ENCODE measurements at regions not wholly inside any gene's neighbourhood (a gene's known extent, or its start where the extent isn't known, plus 50 kb on each side); places are given as distances from the start of the nearest gene placed in this dataset.

DNA sequence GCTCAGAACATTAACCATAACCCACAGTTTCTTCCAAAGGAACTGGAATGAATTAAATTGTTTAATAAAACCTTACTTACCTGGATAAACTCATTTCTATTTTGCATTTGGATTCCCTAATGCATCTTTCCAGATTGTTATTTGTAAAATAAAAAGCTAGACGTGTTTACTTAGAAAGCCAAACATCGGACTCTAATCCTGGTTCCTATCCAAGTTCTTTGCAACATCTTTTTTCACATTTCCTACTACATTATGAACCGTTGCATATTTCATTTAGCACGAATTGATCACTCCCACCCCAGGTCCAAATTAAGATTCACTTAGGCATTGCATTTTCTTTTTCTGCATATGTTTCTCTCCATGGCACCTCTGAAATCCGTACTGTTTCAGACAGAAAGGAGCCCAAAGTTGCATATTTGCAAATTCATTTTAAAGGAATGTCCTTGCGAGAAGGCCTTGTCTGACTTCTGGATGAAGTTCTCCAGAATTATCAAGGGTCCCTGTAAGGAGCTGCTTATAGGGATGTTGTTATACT is 164.4 kb upstream of the GSC start:
- no peak for ATAC-seq
- TF ChIP-seq, protein P1, sequence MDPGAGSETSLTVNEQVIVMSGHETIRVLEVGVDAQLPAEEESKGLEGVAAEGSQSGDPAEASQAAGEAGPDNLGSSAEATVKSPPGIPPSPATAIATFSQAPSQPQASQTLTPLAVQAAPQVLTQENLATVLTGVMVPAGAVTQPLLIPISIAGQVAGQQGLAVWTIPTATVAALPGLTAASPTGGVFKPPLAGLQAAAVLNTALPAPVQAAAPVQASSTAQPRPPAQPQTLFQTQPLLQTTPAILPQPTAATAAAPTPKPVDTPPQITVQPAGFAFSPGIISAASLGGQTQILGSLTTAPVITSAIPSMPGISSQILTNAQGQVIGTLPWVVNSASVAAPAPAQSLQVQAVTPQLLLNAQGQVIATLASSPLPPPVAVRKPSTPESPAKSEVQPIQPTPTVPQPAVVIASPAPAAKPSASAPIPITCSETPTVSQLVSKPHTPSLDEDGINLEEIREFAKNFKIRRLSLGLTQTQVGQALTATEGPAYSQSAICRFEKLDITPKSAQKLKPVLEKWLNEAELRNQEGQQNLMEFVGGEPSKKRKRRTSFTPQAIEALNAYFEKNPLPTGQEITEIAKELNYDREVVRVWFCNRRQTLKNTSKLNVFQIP (CRISPR knock-in tag; IDR thresholded peaks at IDR 0.05; ENCODE audit: borderline replicate concordance, low read depth) = no peak
- TF ChIP-seq BACH2 (CRISPR knock-in tag; IDR thresholded peaks at IDR 0.05; ENCODE audit: borderline replicate concordance) = no peak
- no peak for TF ChIP-seq RARB (CRISPR knock-in tag; IDR thresholded peaks at IDR 0.05)
- TF ChIP-seq, protein P2, sequence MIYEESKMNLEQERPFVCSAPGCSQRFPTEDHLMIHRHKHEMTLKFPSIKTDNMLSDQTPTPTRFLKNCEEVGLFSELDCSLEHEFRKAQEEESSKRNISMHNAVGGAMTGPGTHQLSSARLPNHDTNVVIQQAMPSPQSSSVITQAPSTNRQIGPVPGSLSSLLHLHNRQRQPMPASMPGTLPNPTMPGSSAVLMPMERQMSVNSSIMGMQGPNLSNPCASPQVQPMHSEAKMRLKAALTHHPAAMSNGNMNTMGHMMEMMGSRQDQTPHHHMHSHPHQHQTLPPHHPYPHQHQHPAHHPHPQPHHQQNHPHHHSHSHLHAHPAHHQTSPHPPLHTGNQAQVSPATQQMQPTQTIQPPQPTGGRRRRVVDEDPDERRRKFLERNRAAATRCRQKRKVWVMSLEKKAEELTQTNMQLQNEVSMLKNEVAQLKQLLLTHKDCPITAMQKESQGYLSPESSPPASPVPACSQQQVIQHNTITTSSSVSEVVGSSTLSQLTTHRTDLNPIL (CRISPR knock-in tag; IDR thresholded peaks at IDR 0.05; ENCODE audit: low read depth) = no peak
- no peak for TF ChIP-seq ISL1 (CRISPR knock-in tag; IDR thresholded peaks at IDR 0.05)
- TF ChIP-seq SNAI2 (CRISPR knock-in tag; IDR thresholded peaks at IDR 0.05) = no peak
- TF ChIP-seq, protein P3, sequence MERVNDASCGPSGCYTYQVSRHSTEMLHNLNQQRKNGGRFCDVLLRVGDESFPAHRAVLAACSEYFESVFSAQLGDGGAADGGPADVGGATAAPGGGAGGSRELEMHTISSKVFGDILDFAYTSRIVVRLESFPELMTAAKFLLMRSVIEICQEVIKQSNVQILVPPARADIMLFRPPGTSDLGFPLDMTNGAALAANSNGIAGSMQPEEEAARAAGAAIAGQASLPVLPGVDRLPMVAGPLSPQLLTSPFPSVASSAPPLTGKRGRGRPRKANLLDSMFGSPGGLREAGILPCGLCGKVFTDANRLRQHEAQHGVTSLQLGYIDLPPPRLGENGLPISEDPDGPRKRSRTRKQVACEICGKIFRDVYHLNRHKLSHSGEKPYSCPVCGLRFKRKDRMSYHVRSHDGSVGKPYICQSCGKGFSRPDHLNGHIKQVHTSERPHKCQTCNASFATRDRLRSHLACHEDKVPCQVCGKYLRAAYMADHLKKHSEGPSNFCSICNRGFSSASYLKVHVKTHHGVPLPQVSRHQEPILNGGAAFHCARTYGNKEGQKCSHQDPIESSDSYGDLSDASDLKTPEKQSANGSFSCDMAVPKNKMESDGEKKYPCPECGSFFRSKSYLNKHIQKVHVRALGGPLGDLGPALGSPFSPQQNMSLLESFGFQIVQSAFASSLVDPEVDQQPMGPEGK (CRISPR knock-in tag; IDR thresholded peaks at IDR 0.05; ENCODE audit: borderline replicate concordance) = no peak
- TF ChIP-seq CSDC2 (CRISPR knock-in tag; IDR thresholded peaks at IDR 0.05) = no peak
- TF ChIP-seq ZNF565 (CRISPR knock-in tag; conservative IDR thresholded peaks at IDR 0.05; ENCODE audit: low read depth) = no peak
- TF ChIP-seq GLIS3 (CRISPR knock-in tag; IDR thresholded peaks at IDR 0.05) = no peak
- no peak for TF ChIP-seq PPARA (CRISPR knock-in tag; IDR thresholded peaks at IDR 0.05; ENCODE audit: borderline replicate concordance)
- TF ChIP-seq ZC3H10 (CRISPR knock-in tag; IDR thresholded peaks at IDR 0.05) = no peak
- TF ChIP-seq, protein P4, sequence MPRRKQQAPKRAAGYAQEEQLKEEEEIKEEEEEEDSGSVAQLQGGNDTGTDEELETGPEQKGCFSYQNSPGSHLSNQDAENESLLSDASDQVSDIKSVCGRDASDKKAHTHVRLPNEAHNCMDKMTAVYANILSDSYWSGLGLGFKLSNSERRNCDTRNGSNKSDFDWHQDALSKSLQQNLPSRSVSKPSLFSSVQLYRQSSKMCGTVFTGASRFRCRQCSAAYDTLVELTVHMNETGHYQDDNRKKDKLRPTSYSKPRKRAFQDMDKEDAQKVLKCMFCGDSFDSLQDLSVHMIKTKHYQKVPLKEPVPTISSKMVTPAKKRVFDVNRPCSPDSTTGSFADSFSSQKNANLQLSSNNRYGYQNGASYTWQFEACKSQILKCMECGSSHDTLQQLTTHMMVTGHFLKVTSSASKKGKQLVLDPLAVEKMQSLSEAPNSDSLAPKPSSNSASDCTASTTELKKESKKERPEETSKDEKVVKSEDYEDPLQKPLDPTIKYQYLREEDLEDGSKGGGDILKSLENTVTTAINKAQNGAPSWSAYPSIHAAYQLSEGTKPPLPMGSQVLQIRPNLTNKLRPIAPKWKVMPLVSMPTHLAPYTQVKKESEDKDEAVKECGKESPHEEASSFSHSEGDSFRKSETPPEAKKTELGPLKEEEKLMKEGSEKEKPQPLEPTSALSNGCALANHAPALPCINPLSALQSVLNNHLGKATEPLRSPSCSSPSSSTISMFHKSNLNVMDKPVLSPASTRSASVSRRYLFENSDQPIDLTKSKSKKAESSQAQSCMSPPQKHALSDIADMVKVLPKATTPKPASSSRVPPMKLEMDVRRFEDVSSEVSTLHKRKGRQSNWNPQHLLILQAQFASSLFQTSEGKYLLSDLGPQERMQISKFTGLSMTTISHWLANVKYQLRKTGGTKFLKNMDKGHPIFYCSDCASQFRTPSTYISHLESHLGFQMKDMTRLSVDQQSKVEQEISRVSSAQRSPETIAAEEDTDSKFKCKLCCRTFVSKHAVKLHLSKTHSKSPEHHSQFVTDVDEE (CRISPR knock-in tag; IDR thresholded peaks at IDR 0.05) = no peak
- TF ChIP-seq ZNF70 (CRISPR knock-in tag; IDR thresholded peaks at IDR 0.05) = no peak
- no peak for TF ChIP-seq ESRRG (CRISPR knock-in tag; IDR thresholded peaks at IDR 0.05)
- no peak for TF ChIP-seq ZNF8 (CRISPR knock-in tag; IDR thresholded peaks at IDR 0.05)
- TF ChIP-seq ARNTL (CRISPR knock-in tag; IDR thresholded peaks at IDR 0.05; ENCODE audit: borderline replicate concordance, low read depth) = no peak

DNA sequence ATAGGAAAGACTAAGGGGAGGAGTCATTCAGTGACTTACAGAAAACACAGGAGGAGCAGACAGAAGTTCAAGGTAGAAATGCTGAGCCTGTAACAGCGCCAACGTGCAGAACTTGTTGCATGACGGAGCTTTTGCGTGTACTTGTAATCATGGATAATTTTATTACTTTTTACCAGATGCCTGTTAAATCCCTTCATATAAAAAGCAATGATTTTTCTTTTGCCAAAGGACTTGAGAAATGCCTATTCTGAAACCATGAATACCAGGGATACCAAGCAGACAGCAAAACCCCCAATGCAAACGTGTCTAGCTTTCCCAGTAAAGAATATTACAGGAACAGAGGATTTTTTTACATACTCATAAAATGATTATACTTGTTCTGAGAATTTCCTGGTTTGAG is 163.6 kb upstream of the GSC start:
- no peak for ATAC-seq
- TF ChIP-seq ZNF70 (CRISPR knock-in tag; IDR thresholded peaks at IDR 0.05) (no peak), ZNF565 (CRISPR knock-in tag; conservative IDR thresholded peaks at IDR 0.05; ENCODE audit: low read depth) (no peak), ZC3H10 (CRISPR knock-in tag; IDR thresholded peaks at IDR 0.05) (no peak), GLIS3 (CRISPR knock-in tag; IDR thresholded peaks at IDR 0.05) (no peak), PPARA (CRISPR knock-in tag; IDR thresholded peaks at IDR 0.05; ENCODE audit: borderline replicate concordance) (no peak), CSDC2 (CRISPR knock-in tag; IDR thresholded peaks at IDR 0.05) (no peak), OSR1 (CRISPR knock-in tag; IDR thresholded peaks at IDR 0.05) (no peak), ZNF8 (CRISPR knock-in tag; IDR thresholded peaks at IDR 0.05) (no peak), RARB (CRISPR knock-in tag; IDR thresholded peaks at IDR 0.05) (no peak), TCF4 (CRISPR knock-in tag; IDR thresholded peaks at IDR 0.05; ENCODE audit: borderline replicate concordance) (no peak), ISL1 (CRISPR knock-in tag; IDR thresholded peaks at IDR 0.05) (no peak), TOX (CRISPR knock-in tag; IDR thresholded peaks at IDR 0.05; ENCODE audit: borderline replicate concordance) (no peak), BACH2 (CRISPR knock-in tag; IDR thresholded peaks at IDR 0.05; ENCODE audit: borderline replicate concordance) (no peak), ESRRG (CRISPR knock-in tag; IDR thresholded peaks at IDR 0.05) (no peak), ZFP3 (CRISPR knock-in tag; IDR thresholded peaks at IDR 0.05) (no peak), ZFP30 (CRISPR knock-in tag; IDR thresholded peaks at IDR 0.05) (no peak), ARNTL (CRISPR knock-in tag; IDR thresholded peaks at IDR 0.05; ENCODE audit: borderline replicate concordance, low read depth) (no peak)
- TF ChIP-seq, protein P2 (CRISPR knock-in tag; IDR thresholded peaks at IDR 0.05; ENCODE audit: low read depth) = no peak
- TF ChIP-seq, protein P1 (CRISPR knock-in tag; IDR thresholded peaks at IDR 0.05; ENCODE audit: borderline replicate concordance, low read depth) = no peak
- TF ChIP-seq, protein P4 (CRISPR knock-in tag; IDR thresholded peaks at IDR 0.05) = no peak
